HEK293 (cell line): ENCODE measurements at regions not wholly inside any gene's neighbourhood (a gene's known extent, or its start where the extent isn't known, plus 50 kb on each side); places are given as distances from the start of the nearest gene placed in this dataset.

Experiments used
- BCL11A ChIP-seq: fragments of 450-650 bp; formaldehyde crosslinking; IDR thresholded peaks from 2 replicates; pipeline ENCODE4 v1.5.1; 2016; ENCODE audit warnings: low read depth, missing biosample characterization, missing genetic modification characterization
- FEZF1 ChIP-seq: fragments of 450-650 bp; formaldehyde crosslinking; IDR thresholded peaks from 2 replicates; pipeline ENCODE4 v1.5.1; 2016; ENCODE audit warnings: missing biosample characterization, missing genetic modification characterization
- KLF8 ChIP-seq: fragments of 450-650 bp; formaldehyde crosslinking; IDR thresholded peaks from 2 replicates; pipeline ENCODE4 v1.5.1; 2016; ENCODE audit warnings: missing biosample characterization, missing genetic modification characterization
- MEIS1 ChIP-seq: sonication (generic); formaldehyde crosslinking; IDR thresholded peaks from 2 replicates; pipeline ENCODE4 v1.8.1; 2022; ENCODE audit warnings: missing genetic modification reagents, mild to moderate bottlenecking, borderline replicate concordance
- OVOL3 ChIP-seq: fragments of 450-650 bp; formaldehyde crosslinking; IDR thresholded peaks from 2 replicates; pipeline ENCODE4 v1.5.1; 2016; ENCODE audit warnings: missing biosample characterization, missing genetic modification characterization
- YY1 ChIP-seq: fragments of 450-650 bp; formaldehyde crosslinking; IDR thresholded peaks from 2 replicates; pipeline ENCODE4 v1.5.1; 2018; ENCODE audit warnings: missing biosample characterization, missing genetic modification characterization
- ZBTB17 ChIP-seq: fragments of 450-650 bp; formaldehyde crosslinking; IDR thresholded peaks from 2 replicates; pipeline ENCODE4 v1.5.1; 2016; ENCODE audit warnings: missing biosample characterization, missing genetic modification characterization
- ZNF114 ChIP-seq: fragments of 450-650 bp; formaldehyde crosslinking; IDR thresholded peaks from 2 replicates; pipeline ENCODE4 v1.5.0; 2017; ENCODE audit warnings: missing biosample characterization, missing genetic modification characterization
- ZNF121 ChIP-seq: fragments of 450-650 bp; formaldehyde crosslinking; IDR thresholded peaks from 2 replicates; pipeline ENCODE4 v1.5.1; 2016; ENCODE audit warnings: missing biosample characterization, missing genetic modification characterization
- ZNF140 ChIP-seq: fragments of 450-650 bp; formaldehyde crosslinking; IDR thresholded peaks from 2 replicates; pipeline ENCODE4 v1.5.1; 2016; ENCODE audit warnings: missing biosample characterization, missing genetic modification characterization
- ZNF175 ChIP-seq: fragments of 450-650 bp; formaldehyde crosslinking; IDR thresholded peaks from 2 replicates; pipeline ENCODE4 v1.5.1; 2016; ENCODE audit warnings: missing biosample characterization, missing genetic modification characterization
- ZNF202 ChIP-seq: fragments of 450-650 bp; formaldehyde crosslinking; IDR thresholded peaks from 2 replicates; pipeline ENCODE4 v1.5.1; 2016; ENCODE audit warnings: missing biosample characterization, missing genetic modification characterization, borderline replicate concordance
- ZNF239 ChIP-seq: fragments of 450-650 bp; formaldehyde crosslinking; IDR thresholded peaks from 2 replicates; pipeline ENCODE4 v1.5.1; 2016; ENCODE audit warnings: missing biosample characterization, missing genetic modification characterization
- ZNF266 ChIP-seq: fragments of 450-650 bp; formaldehyde crosslinking; IDR thresholded peaks from 2 replicates; pipeline ENCODE4 v1.5.1; 2016; ENCODE audit warnings: missing biosample characterization, missing genetic modification characterization, low read depth
- ZNF341 ChIP-seq: fragments of 450-650 bp; formaldehyde crosslinking; IDR thresholded peaks from 2 replicates; pipeline ENCODE4; 2016; ENCODE audit warnings: low read depth, missing biosample characterization, missing genetic modification characterization
- ZNF37A ChIP-seq: fragments of 450-650 bp; IDR thresholded peaks from 2 replicates; pipeline ENCODE4 v1.5.1; 2018; ENCODE audit warnings: missing biosample characterization, missing genetic modification characterization
- ZNF404 ChIP-seq: fragments of 450-650 bp; formaldehyde crosslinking; IDR thresholded peaks from 2 replicates; pipeline ENCODE4 v1.5.1; 2017; ENCODE audit warnings: missing biosample characterization, missing genetic modification characterization
- ZNF416 ChIP-seq: fragments of 450-650 bp; formaldehyde crosslinking; IDR thresholded peaks from 2 replicates; pipeline ENCODE4 v1.5.1; 2016; ENCODE audit warnings: missing biosample characterization, missing genetic modification characterization
- ZNF501 ChIP-seq: fragments of 450-650 bp; formaldehyde crosslinking; IDR thresholded peaks from 2 replicates; pipeline ENCODE4 v1.5.1; 2016; ENCODE audit warnings: missing biosample characterization, missing genetic modification characterization
- ZNF549 ChIP-seq: fragments of 450-650 bp; IDR thresholded peaks from 2 replicates; pipeline ENCODE4 v1.5.1; 2018; ENCODE audit warnings: missing biosample characterization, missing genetic modification characterization, mild to moderate bottlenecking, inconsistent platforms, moderate library complexity
- ZNF560 ChIP-seq: fragments of 450-650 bp; formaldehyde crosslinking; IDR thresholded peaks from 2 replicates; pipeline ENCODE4 v1.5.1; 2017; ENCODE audit warnings: missing biosample characterization, missing genetic modification characterization, borderline replicate concordance
- ZNF585B ChIP-seq: fragments of 450-650 bp; formaldehyde crosslinking; IDR thresholded peaks from 2 replicates; pipeline ENCODE4 v1.5.1; 2016; ENCODE audit warnings: missing biosample characterization, missing genetic modification characterization
- ZNF596 ChIP-seq: fragments of 450-650 bp; IDR thresholded peaks from 2 replicates; pipeline ENCODE4 v1.5.0; 2018; ENCODE audit warnings: missing biosample characterization, mild to moderate bottlenecking, missing genetic modification characterization, moderate library complexity
- ZNF701 ChIP-seq: fragments of 450-650 bp; formaldehyde crosslinking; IDR thresholded peaks from 2 replicates; pipeline ENCODE4 v1.5.1; 2016; ENCODE audit warnings: missing biosample characterization, missing genetic modification characterization
- ZNF792 ChIP-seq: fragments of 450-650 bp; formaldehyde crosslinking; IDR thresholded peaks from 2 replicates; pipeline ENCODE4 v1.5.1; 2016; ENCODE audit warnings: missing biosample characterization, missing genetic modification characterization
- ZSCAN23 ChIP-seq: fragments of 450-650 bp; formaldehyde crosslinking; IDR thresholded peaks from 2 replicates; pipeline ENCODE4 v1.5.1; 2016; ENCODE audit warnings: missing biosample characterization, missing genetic modification characterization
- TF ChIP-seq, protein P1 (sequence below): fragments of 450-650 bp; formaldehyde crosslinking; IDR thresholded peaks from 2 replicates; pipeline ENCODE4 v1.5.0; 2017; ENCODE audit warnings: missing biosample characterization, missing genetic modification characterization, borderline replicate concordance
- TF ChIP-seq, protein P2 (sequence below): fragments of 450-650 bp; formaldehyde crosslinking; IDR thresholded peaks from 2 replicates; pipeline ENCODE4 v1.5.1; 2017; ENCODE audit warnings: missing biosample characterization, mild to moderate bottlenecking, missing genetic modification characterization, moderate library complexity
- TF ChIP-seq, protein P3 (sequence below): fragments of 450-650 bp; formaldehyde crosslinking; IDR thresholded peaks from 2 replicates; pipeline ENCODE4 v1.5.1; 2016; ENCODE audit warnings: missing biosample characterization, missing genetic modification characterization
- TF ChIP-seq, protein P4 (sequence below): fragments of 450-650 bp; formaldehyde crosslinking; IDR thresholded peaks from 2 replicates; pipeline ENCODE4 v1.5.1; 2016; ENCODE audit warnings: missing biosample characterization, missing genetic modification characterization
- TF ChIP-seq, protein P5 (sequence below): IDR thresholded peaks from 2 replicates; pipeline ENCODE4 v1.6.1; 2011; ENCODE audit warnings: mild to moderate bottlenecking, low read depth, low read length, borderline replicate concordance

DNA sequence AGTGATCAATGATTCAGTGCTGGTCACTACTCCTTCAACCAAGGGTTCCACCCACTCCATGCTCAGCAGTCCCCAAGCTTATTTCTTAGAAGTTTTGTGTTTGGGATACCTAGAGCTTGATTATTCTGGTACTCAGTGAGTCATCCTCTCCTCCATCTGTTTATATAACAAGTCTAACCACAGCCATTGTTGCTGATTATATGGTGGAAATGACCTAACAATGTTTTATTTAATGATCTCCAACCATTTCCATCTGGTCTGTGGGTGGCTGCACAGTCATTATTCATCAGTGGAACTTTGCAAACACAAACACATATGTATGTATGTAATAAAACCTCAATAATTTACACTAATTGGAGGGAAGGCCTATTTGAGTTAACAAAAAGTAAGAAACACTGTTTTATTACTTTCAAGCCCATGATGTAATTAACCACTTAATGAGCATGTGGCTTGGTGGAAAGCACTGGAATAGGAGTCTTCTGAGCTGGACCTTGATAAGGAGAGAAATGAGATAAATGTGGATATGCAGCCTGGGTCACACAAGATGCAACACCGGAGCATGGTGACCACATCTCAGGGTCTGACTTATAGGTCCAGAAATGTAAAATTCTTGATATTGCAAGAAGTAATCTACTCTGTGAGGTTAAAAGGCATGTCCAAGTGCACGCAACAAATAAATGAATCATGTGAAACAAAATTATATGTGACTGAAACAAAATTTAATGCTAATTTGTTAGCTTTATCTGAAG lies 99.0 kb upstream of the WLS start (continued):
- TF ChIP-seq, protein P1, sequence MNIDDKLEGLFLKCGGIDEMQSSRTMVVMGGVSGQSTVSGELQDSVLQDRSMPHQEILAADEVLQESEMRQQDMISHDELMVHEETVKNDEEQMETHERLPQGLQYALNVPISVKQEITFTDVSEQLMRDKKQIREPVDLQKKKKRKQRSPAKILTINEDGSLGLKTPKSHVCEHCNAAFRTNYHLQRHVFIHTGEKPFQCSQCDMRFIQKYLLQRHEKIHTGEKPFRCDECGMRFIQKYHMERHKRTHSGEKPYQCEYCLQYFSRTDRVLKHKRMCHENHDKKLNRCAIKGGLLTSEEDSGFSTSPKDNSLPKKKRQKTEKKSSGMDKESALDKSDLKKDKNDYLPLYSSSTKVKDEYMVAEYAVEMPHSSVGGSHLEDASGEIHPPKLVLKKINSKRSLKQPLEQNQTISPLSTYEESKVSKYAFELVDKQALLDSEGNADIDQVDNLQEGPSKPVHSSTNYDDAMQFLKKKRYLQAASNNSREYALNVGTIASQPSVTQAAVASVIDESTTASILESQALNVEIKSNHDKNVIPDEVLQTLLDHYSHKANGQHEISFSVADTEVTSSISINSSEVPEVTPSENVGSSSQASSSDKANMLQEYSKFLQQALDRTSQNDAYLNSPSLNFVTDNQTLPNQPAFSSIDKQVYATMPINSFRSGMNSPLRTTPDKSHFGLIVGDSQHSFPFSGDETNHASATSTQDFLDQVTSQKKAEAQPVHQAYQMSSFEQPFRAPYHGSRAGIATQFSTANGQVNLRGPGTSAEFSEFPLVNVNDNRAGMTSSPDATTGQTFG (tag by site-specific recombination): no peak
- TF ChIP-seq YY1 (tag by site-specific recombination): no peak
- TF ChIP-seq, protein P2, sequence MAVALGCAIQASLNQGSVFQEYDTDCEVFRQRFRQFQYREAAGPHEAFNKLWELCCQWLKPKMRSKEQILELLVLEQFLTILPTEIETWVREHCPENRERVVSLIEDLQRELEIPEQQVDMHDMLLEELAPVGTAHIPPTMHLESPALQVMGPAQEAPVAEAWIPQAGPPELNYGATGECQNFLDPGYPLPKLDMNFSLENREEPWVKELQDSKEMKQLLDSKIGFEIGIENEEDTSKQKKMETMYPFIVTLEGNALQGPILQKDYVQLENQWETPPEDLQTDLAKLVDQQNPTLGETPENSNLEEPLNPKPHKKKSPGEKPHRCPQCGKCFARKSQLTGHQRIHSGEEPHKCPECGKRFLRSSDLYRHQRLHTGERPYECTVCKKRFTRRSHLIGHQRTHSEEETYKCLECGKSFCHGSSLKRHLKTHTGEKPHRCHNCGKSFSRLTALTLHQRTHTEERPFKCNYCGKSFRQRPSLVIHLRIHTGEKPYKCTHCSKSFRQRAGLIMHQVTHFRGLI (tag by site-specific recombination): no peak; the same call in 1 of the 2 replicates
- TF ChIP-seq ZNF416 (tag by site-specific recombination): no peak
- no peak for TF ChIP-seq ZNF501 (tag by site-specific recombination)
- TF ChIP-seq, protein P3, sequence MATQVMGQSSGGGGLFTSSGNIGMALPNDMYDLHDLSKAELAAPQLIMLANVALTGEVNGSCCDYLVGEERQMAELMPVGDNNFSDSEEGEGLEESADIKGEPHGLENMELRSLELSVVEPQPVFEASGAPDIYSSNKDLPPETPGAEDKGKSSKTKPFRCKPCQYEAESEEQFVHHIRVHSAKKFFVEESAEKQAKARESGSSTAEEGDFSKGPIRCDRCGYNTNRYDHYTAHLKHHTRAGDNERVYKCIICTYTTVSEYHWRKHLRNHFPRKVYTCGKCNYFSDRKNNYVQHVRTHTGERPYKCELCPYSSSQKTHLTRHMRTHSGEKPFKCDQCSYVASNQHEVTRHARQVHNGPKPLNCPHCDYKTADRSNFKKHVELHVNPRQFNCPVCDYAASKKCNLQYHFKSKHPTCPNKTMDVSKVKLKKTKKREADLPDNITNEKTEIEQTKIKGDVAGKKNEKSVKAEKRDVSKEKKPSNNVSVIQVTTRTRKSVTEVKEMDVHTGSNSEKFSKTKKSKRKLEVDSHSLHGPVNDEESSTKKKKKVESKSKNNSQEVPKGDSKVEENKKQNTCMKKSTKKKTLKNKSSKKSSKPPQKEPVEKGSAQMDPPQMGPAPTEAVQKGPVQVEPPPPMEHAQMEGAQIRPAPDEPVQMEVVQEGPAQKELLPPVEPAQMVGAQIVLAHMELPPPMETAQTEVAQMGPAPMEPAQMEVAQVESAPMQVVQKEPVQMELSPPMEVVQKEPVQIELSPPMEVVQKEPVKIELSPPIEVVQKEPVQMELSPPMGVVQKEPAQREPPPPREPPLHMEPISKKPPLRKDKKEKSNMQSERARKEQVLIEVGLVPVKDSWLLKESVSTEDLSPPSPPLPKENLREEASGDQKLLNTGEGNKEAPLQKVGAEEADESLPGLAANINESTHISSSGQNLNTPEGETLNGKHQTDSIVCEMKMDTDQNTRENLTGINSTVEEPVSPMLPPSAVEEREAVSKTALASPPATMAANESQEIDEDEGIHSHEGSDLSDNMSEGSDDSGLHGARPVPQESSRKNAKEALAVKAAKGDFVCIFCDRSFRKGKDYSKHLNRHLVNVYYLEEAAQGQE: no peak; the same call in 1 of the 2 replicates
- no peak for TF ChIP-seq ZNF266 (tag by site-specific recombination)
- TF ChIP-seq KLF8: no peak
- TF ChIP-seq ZSCAN23 (tag by site-specific recombination): peak; percentile 60; the same call in 1 of the 2 replicates
- TF ChIP-seq ZNF202 (tag by site-specific recombination): no peak
- TF ChIP-seq ZNF701: no peak
- no peak for TF ChIP-seq ZNF140
- peak; percentile 54 for TF ChIP-seq FEZF1 (tag by site-specific recombination)
- TF ChIP-seq ZNF549 (tag by site-specific recombination): no peak
- no peak for TF ChIP-seq OVOL3 (tag by site-specific recombination)
- no peak for TF ChIP-seq ZNF121 (tag by site-specific recombination)
- peak; percentile 73 for TF ChIP-seq ZBTB17 (tag by site-specific recombination)
- TF ChIP-seq MEIS1: no peak
- TF ChIP-seq ZNF239 (tag by site-specific recombination): no peak
- TF ChIP-seq ZNF792 (tag by site-specific recombination): no peak
- TF ChIP-seq, protein P4, sequence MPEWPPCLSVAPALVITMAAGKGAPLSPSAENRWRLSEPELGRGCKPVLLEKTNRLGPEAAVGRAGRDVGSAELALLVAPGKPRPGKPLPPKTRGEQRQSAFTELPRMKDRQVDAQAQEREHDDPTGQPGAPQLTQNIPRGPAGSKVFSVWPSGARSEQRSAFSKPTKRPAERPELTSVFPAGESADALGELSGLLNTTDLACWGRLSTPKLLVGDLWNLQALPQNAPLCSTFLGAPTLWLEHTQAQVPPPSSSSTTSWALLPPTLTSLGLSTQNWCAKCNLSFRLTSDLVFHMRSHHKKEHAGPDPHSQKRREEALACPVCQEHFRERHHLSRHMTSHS (tag by site-specific recombination): peak; percentile 72; the same call in 1 of the 2 replicates
- TF ChIP-seq, protein P5, sequence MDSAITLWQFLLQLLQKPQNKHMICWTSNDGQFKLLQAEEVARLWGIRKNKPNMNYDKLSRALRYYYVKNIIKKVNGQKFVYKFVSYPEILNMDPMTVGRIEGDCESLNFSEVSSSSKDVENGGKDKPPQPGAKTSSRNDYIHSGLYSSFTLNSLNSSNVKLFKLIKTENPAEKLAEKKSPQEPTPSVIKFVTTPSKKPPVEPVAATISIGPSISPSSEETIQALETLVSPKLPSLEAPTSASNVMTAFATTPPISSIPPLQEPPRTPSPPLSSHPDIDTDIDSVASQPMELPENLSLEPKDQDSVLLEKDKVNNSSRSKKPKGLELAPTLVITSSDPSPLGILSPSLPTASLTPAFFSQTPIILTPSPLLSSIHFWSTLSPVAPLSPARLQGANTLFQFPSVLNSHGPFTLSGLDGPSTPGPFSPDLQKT: no peak
- TF ChIP-seq ZNF37A: no peak
- TF ChIP-seq ZNF114 (tag by site-specific recombination): no peak
- TF ChIP-seq ZNF596 (tag by site-specific recombination): no peak
- TF ChIP-seq ZNF585B (tag by site-specific recombination): no peak
- no peak for TF ChIP-seq BCL11A (tag by site-specific recombination)
- no peak for TF ChIP-seq ZNF560 (tag by site-specific recombination)
- no peak for TF ChIP-seq ZNF175
- no peak for TF ChIP-seq ZNF341 (tag by site-specific recombination)
- no peak for TF ChIP-seq ZNF404 (tag by site-specific recombination)
